Caco-2 (cell line): ENCODE measurements at regions not wholly inside any gene's neighbourhood (a gene's known extent, or its start where the extent isn't known, plus 50 kb on each side); places are given as distances from the start of the nearest gene placed in this dataset.
"Not testable (repeated sequence)": the region's sequence is repeated elsewhere in the genome, so short reads cannot be mapped to it uniquely, and the experiment has no call there.

Experiments
- BruUV-seq: library from RNA; stranded (reverse); fragments of 400-500 nt; replicated peaks from 2 replicates; lab custom pipeline; 2021; lab: Mats Ljungman, UMichigan
- CTCF ChIA-PET: fragments of 300-600 bp; sonication (Branson Sonifier 250); formaldehyde crosslinking; loops from one replicate; lab custom pipeline; 2022; ENCODE audit warnings: antibody characterized with exemption; lab: Charles Lee
- POLR2A ChIA-PET: fragments of 300-600 bp; sonication (Branson Sonifier 250); formaldehyde crosslinking; loops from one replicate; lab custom pipeline; 2022; ENCODE audit warnings: antibody characterized with exemption; lab: Charles Lee
- DNase-seq, 2 experiments: peaks; one replicate each; pipeline versions ENCODE4 v3.0.0 to v3.0.0-alpha.2; 2020 to 2022
- H3K27me3 ChIP-seq: replicated peaks from 2 replicates; pipeline ENCODE4 v1.6.0; 2011; ENCODE audit warnings: low read length; ENCODE audit not compliant: control insufficient read depth, insufficient read depth
- H3K36me3 ChIP-seq: 2 replicates; pipeline ENCODE4 v1.5.1; 2011; ENCODE audit warnings: low read length; ENCODE audit not compliant: control insufficient read depth, insufficient read depth
- H3K4me1 ChIP-seq: fragments of 250-450 bp; sonication (Bioruptor Pico); 2 replicates; pipeline ENCODE4 v1.5.1; 2020; ENCODE audit warnings: mild to moderate bottlenecking
- H3K4me3 ChIP-seq: 2 replicates; pipeline ENCODE4 v1.5.1; 2011; ENCODE audit warnings: low read depth, mild to moderate bottlenecking, control low read depth, low read length
- H3K9me3 ChIP-seq: fragments of 250-450 bp; sonication (Bioruptor Pico); 2 replicates; pipeline ENCODE4 v1.5.1; 2020; ENCODE audit warnings: mild to moderate bottlenecking, moderate library complexity
- H3K27ac Mint-ChIP-seq: one replicate; pipeline ENCODE4 v1.8.0; 2022; ENCODE audit warnings: mixed read lengths; ENCODE audit not compliant: unreplicated experiment
- H3K27me3 Mint-ChIP-seq: one replicate; pipeline ENCODE4 v1.8.0; 2022; ENCODE audit warnings: mixed read lengths; ENCODE audit not compliant: insufficient read depth, unreplicated experiment
- H3K36me3 Mint-ChIP-seq: one replicate; pipeline ENCODE4 v1.8.0; 2022; ENCODE audit warnings: mild to moderate bottlenecking, mixed read lengths; ENCODE audit not compliant: insufficient read depth, unreplicated experiment
- H3K4me1 Mint-ChIP-seq: one replicate; pipeline ENCODE4 v1.8.0; 2022; ENCODE audit warnings: low read depth, mixed read lengths; ENCODE audit not compliant: unreplicated experiment
- H3K4me3 Mint-ChIP-seq: one replicate; pipeline ENCODE4 v1.8.0; 2022; ENCODE audit warnings: mild to moderate bottlenecking, moderate library complexity, mixed read lengths; ENCODE audit not compliant: unreplicated experiment
- H3K9me3 Mint-ChIP-seq: one replicate; pipeline ENCODE4 v1.8.0; 2022; ENCODE audit warnings: mixed read lengths; ENCODE audit not compliant: unreplicated experiment
- intact Hi-C: fragments of 100-400 bp; cut with micrococcal nuclease; formaldehyde crosslinking; loops from one replicate; pipeline ENCODE4 v1.10.0; 2022; ENCODE audit not compliant: unreplicated experiment
- TF ChIP-seq, protein P1 (sequence below), 2 experiments: fragments of 200-600 bp in 1 of 2; IDR thresholded peaks; 1 replicate in 1 of 2; 2 replicates in 1 of 2; pipeline versions ENCODE4 v1.5.1 to v1.8.0; 2011 to 2022; ENCODE audit warnings: antibody characterized with exemption in 1 of 2, control low read depth in 1 of 2, inconsistent platforms in 1 of 2, low read depth in 1 of 2, low read length in 1 of 2, mild to moderate bottlenecking in 1 of 2, moderate library complexity in 1 of 2; ENCODE audit not compliant: insufficient read depth in 1 of 2, severe bottlenecking in 1 of 2, unreplicated experiment in 1 of 2

GRCh38 chr3:78507196-78507984 is 1260.4 kb downstream of the ROBO1 start:
- no peaks in the 10 kb centered on the region for H3K27me3 ChIP-seq
- no peaks in the 10 kb centered on the region for H3K9me3 Mint-ChIP-seq
- ChIA-PET POLR2A (no interaction called here), CTCF (no interaction called here)
- no peak for DNase-seq
- H3K36me3 ChIP-seq = no peaks in the 10 kb centered on the region
- no peaks in the 10 kb centered on the region for H3K36me3 Mint-ChIP-seq
- no TSS peak for BruUV-seq
- peaks cover 8% of the 10 kb centered on the region for H3K4me1 Mint-ChIP-seq
- H3K4me1 ChIP-seq = no peaks in the 10 kb centered on the region
- intact Hi-C loops = no loop called here
- no peaks in the 10 kb centered on the region for H3K9me3 ChIP-seq
- H3K4me3 ChIP-seq = no peak overlapping the region
- no peak overlapping the region for H3K27ac Mint-ChIP-seq
- TF ChIP-seq, protein P1, sequence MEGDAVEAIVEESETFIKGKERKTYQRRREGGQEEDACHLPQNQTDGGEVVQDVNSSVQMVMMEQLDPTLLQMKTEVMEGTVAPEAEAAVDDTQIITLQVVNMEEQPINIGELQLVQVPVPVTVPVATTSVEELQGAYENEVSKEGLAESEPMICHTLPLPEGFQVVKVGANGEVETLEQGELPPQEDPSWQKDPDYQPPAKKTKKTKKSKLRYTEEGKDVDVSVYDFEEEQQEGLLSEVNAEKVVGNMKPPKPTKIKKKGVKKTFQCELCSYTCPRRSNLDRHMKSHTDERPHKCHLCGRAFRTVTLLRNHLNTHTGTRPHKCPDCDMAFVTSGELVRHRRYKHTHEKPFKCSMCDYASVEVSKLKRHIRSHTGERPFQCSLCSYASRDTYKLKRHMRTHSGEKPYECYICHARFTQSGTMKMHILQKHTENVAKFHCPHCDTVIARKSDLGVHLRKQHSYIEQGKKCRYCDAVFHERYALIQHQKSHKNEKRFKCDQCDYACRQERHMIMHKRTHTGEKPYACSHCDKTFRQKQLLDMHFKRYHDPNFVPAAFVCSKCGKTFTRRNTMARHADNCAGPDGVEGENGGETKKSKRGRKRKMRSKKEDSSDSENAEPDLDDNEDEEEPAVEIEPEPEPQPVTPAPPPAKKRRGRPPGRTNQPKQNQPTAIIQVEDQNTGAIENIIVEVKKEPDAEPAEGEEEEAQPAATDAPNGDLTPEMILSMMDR (IDR thresholded peaks at IDR 0.05; ENCODE audit: insufficient read depth in 1 of 2, low read depth in 1 of 2, low read length in 1 of 2, severe bottlenecking in 1 of 2, unreplicated experiment in 1 of 2) = no peak
- H3K27me3 Mint-ChIP-seq = no peaks in the 10 kb centered on the region
- H3K4me3 Mint-ChIP-seq = peak overlapping the region; percentile 22

- no TSS peak for BruUV-seq
- peaks cover 2% of the 10 kb centered on the region for H3K4me1 Mint-ChIP-seq
- intact Hi-C loops = no loop called here
- Histone ChIP-seq H3K4me3 (no peak overlapping the region), H3K9me3 (no peaks in the 10 kb centered on the region), H3K27me3 (no peaks in the 10 kb centered on the region), H3K4me1 (no peaks in the 10 kb centered on the region), H3K36me3 (no peaks in the 10 kb centered on the region)
- ChIA-PET POLR2A (no interaction called here), CTCF (no interaction called here)
- H3K4me3 Mint-ChIP-seq = no peak overlapping the region
- no peak overlapping the region for H3K27ac Mint-ChIP-seq
- no peak for DNase-seq
- no peaks in the 10 kb centered on the region for H3K36me3 Mint-ChIP-seq
- H3K9me3 Mint-ChIP-seq = no peaks in the 10 kb centered on the region
- no peaks in the 10 kb centered on the region for H3K27me3 Mint-ChIP-seq
- TF ChIP-seq, protein P1 (IDR thresholded peaks at IDR 0.05; ENCODE audit: insufficient read depth in 1 of 2, low read depth in 1 of 2, low read length in 1 of 2, severe bottlenecking in 1 of 2, unreplicated experiment in 1 of 2) = no peak
Observed at GRCh38 chr3:78511840-78512239, 1256.0 kb downstream of the ROBO1 start.

GRCh38 chr3:78512786-78513185 is 1255.0 kb downstream of the ROBO1 start:
- H3K36me3 ChIP-seq, DNase-seq, BruUV-seq, H3K4me3 Mint-ChIP-seq, CTCF ChIA-PET, H3K27me3 Mint-ChIP-seq, POLR2A ChIA-PET, H3K4me3 ChIP-seq, intact Hi-C loops, H3K4me1 ChIP-seq, H3K4me1 Mint-ChIP-seq, H3K9me3 Mint-ChIP-seq, H3K36me3 Mint-ChIP-seq, H3K27me3 ChIP-seq, H3K9me3 ChIP-seq, H3K27ac Mint-ChIP-seq: not testable (repeated sequence)
